Panc1 (cell line): ENCODE measurements at regions not wholly inside any gene's neighbourhood (a gene's known extent, or its start where the extent isn't known, plus 50 kb on each side); places are given as distances from the start of the nearest gene placed in this dataset.

Experiments used
- POLR2AphosphoS5 ChIP-seq: IDR thresholded peaks from 2 replicates; pipeline ENCODE4 v1.6.1; 2012; ENCODE audit warnings: mild to moderate bottlenecking, low read depth, low read length, moderate library complexity
- SIN3A ChIP-seq: IDR thresholded peaks from 2 replicates; pipeline ENCODE4 v1.6.1; 2012; ENCODE audit warnings: low read depth, mild to moderate bottlenecking, low read length, moderate library complexity, borderline replicate concordance; ENCODE audit not compliant: insufficient read depth
- TCF7L2 ChIP-seq: IDR thresholded peaks from 2 replicates; pipeline ENCODE4 v1.6.1; 2011; ENCODE audit warnings: mild to moderate bottlenecking, low read depth, low read length, inconsistent platforms
- TF ChIP-seq, protein P1 (sequence below): fragments of 450-650 bp; IDR thresholded peaks from 2 replicates; pipeline ENCODE4 v1.5.1; 2017; ENCODE audit warnings: mild to moderate bottlenecking
- TF ChIP-seq, protein P2 (sequence below), 2 experiments: IDR thresholded peaks; 2 replicates each; pipeline ENCODE4 v1.6.1; 2011 to 2012; ENCODE audit warnings: low read depth in 2 of 2, control low read depth in 1 of 2, low read length in 1 of 2, mild to moderate bottlenecking in 1 of 2, moderate library complexity in 1 of 2; ENCODE audit not compliant: insufficient read depth in 1 of 2

DNA sequence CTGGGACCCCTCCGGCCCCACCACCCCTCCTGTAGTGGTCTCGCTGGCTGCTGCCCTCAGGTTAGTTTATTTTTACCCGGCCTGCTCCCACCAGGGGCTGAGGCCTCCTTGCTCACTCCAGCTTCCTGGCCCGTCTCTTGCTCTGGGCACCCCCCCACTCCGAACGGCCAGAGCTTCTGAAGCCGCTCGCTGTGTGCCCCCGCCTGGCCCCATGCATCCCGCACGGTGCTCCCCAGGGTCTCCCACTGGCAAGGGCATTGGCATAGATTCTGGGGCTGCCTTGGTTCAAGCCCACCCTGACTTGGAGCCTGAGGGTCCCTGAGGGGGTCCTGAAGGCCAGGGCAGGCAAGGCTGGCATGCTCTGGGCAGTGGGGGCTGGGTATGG, 186.4 kb downstream of the SEC14L1 start:
- TF ChIP-seq, protein P1, sequence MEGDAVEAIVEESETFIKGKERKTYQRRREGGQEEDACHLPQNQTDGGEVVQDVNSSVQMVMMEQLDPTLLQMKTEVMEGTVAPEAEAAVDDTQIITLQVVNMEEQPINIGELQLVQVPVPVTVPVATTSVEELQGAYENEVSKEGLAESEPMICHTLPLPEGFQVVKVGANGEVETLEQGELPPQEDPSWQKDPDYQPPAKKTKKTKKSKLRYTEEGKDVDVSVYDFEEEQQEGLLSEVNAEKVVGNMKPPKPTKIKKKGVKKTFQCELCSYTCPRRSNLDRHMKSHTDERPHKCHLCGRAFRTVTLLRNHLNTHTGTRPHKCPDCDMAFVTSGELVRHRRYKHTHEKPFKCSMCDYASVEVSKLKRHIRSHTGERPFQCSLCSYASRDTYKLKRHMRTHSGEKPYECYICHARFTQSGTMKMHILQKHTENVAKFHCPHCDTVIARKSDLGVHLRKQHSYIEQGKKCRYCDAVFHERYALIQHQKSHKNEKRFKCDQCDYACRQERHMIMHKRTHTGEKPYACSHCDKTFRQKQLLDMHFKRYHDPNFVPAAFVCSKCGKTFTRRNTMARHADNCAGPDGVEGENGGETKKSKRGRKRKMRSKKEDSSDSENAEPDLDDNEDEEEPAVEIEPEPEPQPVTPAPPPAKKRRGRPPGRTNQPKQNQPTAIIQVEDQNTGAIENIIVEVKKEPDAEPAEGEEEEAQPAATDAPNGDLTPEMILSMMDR: no peak
- TF ChIP-seq, protein P2, sequence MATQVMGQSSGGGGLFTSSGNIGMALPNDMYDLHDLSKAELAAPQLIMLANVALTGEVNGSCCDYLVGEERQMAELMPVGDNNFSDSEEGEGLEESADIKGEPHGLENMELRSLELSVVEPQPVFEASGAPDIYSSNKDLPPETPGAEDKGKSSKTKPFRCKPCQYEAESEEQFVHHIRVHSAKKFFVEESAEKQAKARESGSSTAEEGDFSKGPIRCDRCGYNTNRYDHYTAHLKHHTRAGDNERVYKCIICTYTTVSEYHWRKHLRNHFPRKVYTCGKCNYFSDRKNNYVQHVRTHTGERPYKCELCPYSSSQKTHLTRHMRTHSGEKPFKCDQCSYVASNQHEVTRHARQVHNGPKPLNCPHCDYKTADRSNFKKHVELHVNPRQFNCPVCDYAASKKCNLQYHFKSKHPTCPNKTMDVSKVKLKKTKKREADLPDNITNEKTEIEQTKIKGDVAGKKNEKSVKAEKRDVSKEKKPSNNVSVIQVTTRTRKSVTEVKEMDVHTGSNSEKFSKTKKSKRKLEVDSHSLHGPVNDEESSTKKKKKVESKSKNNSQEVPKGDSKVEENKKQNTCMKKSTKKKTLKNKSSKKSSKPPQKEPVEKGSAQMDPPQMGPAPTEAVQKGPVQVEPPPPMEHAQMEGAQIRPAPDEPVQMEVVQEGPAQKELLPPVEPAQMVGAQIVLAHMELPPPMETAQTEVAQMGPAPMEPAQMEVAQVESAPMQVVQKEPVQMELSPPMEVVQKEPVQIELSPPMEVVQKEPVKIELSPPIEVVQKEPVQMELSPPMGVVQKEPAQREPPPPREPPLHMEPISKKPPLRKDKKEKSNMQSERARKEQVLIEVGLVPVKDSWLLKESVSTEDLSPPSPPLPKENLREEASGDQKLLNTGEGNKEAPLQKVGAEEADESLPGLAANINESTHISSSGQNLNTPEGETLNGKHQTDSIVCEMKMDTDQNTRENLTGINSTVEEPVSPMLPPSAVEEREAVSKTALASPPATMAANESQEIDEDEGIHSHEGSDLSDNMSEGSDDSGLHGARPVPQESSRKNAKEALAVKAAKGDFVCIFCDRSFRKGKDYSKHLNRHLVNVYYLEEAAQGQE (IDR thresholded peaks at IDR 0.05; ENCODE audit: insufficient read depth in 1 of 2, low read depth in 2 of 2, low read length in 1 of 2): no peak
- TF ChIP-seq POLR2AphosphoS5 (peak; percentile 36; the same call in 1 of the 2 replicates), TCF7L2 (no peak), SIN3A (no peak)
